RWPE2 (cell line): ENCODE measurements at regions not wholly inside any gene's neighbourhood (a gene's known extent, or its start where the extent isn't known, plus 50 kb on each side); places are given as distances from the start of the nearest gene placed in this dataset.

ENCODE experiments used
- ATAC-seq: fragments of 200-7000 bp; cut with Tn5 transposase; 3 replicates; pipeline ENCODE4 v1.9.1; 2021; ENCODE audit warnings: low read depth
- DNase-seq: peaks from one replicate; pipeline ENCODE4 v3.0.0-alpha.2; 2020; ENCODE audit warnings: low spot score
- H3K27ac ChIP-seq: fragments of 450-650 bp; 2 replicates; pipeline ENCODE4 v1.5.1; 2017; ENCODE audit warnings: mild to moderate bottlenecking; ENCODE audit not compliant: poor library complexity, severe bottlenecking
- H3K27me3 ChIP-seq: fragments of 250-450 bp; sonication (Bioruptor Pico); 2 replicates; pipeline ENCODE4 v1.5.1; 2021; ENCODE audit warnings: mild to moderate bottlenecking, moderate library complexity; ENCODE audit not compliant: insufficient read depth, poor library complexity, severe bottlenecking
- H3K36me3 ChIP-seq: fragments of 250-450 bp; sonication (Bioruptor Pico); 2 replicates; pipeline ENCODE4 v1.5.1; 2020; ENCODE audit warnings: low read depth, mild to moderate bottlenecking, moderate library complexity
- H3K4me1 ChIP-seq: fragments of 250-450 bp; sonication (Bioruptor Pico); 2 replicates; pipeline ENCODE4 v1.5.1; 2021; ENCODE audit warnings: mild to moderate bottlenecking, moderate library complexity; ENCODE audit not compliant: insufficient read depth, poor library complexity, severe bottlenecking
- H3K4me3 ChIP-seq: fragments of 250-450 bp; sonication (Bioruptor Pico); 2 replicates; pipeline ENCODE4 v1.5.1; 2021; ENCODE audit warnings: mild to moderate bottlenecking, moderate library complexity; ENCODE audit not compliant: severe bottlenecking
- H3K9me3 ChIP-seq: fragments of 250-450 bp; sonication (Bioruptor Pico); 2 replicates; pipeline ENCODE4 v1.5.1; 2021; ENCODE audit warnings: mild to moderate bottlenecking, moderate library complexity; ENCODE audit not compliant: severe bottlenecking
- TF ChIP-seq, protein P1 (sequence below): fragments of 450-650 bp; IDR thresholded peaks from one replicate; pipeline ENCODE4 v1.5.1; 2017; ENCODE audit warnings: mild to moderate bottlenecking, moderate library complexity; ENCODE audit not compliant: poor library complexity, severe bottlenecking

- H3K36me3 ChIP-seq = no peaks in the 10 kb centered on the region
- TF ChIP-seq, protein P1, sequence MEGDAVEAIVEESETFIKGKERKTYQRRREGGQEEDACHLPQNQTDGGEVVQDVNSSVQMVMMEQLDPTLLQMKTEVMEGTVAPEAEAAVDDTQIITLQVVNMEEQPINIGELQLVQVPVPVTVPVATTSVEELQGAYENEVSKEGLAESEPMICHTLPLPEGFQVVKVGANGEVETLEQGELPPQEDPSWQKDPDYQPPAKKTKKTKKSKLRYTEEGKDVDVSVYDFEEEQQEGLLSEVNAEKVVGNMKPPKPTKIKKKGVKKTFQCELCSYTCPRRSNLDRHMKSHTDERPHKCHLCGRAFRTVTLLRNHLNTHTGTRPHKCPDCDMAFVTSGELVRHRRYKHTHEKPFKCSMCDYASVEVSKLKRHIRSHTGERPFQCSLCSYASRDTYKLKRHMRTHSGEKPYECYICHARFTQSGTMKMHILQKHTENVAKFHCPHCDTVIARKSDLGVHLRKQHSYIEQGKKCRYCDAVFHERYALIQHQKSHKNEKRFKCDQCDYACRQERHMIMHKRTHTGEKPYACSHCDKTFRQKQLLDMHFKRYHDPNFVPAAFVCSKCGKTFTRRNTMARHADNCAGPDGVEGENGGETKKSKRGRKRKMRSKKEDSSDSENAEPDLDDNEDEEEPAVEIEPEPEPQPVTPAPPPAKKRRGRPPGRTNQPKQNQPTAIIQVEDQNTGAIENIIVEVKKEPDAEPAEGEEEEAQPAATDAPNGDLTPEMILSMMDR = no peak
- no peaks in the 10 kb centered on the region for H3K27me3 ChIP-seq
- H3K4me3 ChIP-seq = no peak overlapping the region
- DNase-seq = no peak
- no peak overlapping the region for H3K27ac ChIP-seq
- ATAC-seq = no peak
- no peaks in the 10 kb centered on the region for H3K9me3 ChIP-seq
- no peaks in the 10 kb centered on the region for H3K4me1 ChIP-seq
Measured at GRCh38 chr5:93209476-93209875, 371.5 kb downstream of the NR2F1-AS1 start.

- Histone ChIP-seq H3K4me1 (no peaks in the 10 kb centered on the region), H3K9me3 (no peaks in the 10 kb centered on the region), H3K36me3 (no peaks in the 10 kb centered on the region), H3K27ac (no peak overlapping the region), H3K27me3 (no peaks in the 10 kb centered on the region), H3K4me3 (no peak overlapping the region)
- DNase-seq (no peak), ATAC-seq (no peak)
- TF ChIP-seq, protein P1 = no peak
Measured at GRCh38 chr5:93208141-93208751, 372.8 kb downstream of the NR2F1-AS1 start.

GRCh38 chr5:93206203-93206602 is 374.8 kb downstream of the NR2F1-AS1 start:
- no peaks in the 10 kb centered on the region for H3K36me3 ChIP-seq
- ATAC-seq (no peak), DNase-seq (no peak)
- no peaks in the 10 kb centered on the region for H3K27me3 ChIP-seq
- no peaks in the 10 kb centered on the region for H3K4me1 ChIP-seq
- no peaks in the 10 kb centered on the region for H3K9me3 ChIP-seq
- no peak overlapping the region for H3K4me3 ChIP-seq
- H3K27ac ChIP-seq = no peak overlapping the region
- TF ChIP-seq, protein P1 = no peak

DNA sequence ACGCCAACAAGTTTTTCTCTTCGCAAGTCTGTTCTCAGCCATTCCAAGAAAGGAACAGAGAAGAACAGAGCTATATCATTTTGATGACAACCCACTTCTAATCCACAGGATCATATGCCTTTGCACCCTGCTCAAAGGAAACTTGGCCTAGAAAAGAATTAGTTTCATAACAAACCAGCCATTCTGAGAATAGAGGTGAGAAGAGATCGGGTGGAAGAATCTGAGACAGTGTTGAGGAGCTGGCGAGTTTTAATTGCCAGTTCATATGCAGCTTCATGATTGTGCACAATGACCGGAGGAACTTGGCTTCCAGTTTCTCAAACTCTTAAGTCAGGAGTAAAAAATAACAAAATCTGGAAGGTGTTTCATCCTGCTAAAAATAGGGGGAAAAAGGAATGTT is 380.0 kb downstream of the NR2F1-AS1 start:
- H3K36me3 ChIP-seq = no peaks in the 10 kb centered on the region
- no peak overlapping the region for H3K4me3 ChIP-seq
- H3K4me1 ChIP-seq = no peaks in the 10 kb centered on the region
- H3K27ac ChIP-seq = no peak overlapping the region
- ATAC-seq (no peak), DNase-seq (no peak)
- TF ChIP-seq, protein P1 = no peak
- no peaks in the 10 kb centered on the region for H3K27me3 ChIP-seq
- no peaks in the 10 kb centered on the region for H3K9me3 ChIP-seq

DNA sequence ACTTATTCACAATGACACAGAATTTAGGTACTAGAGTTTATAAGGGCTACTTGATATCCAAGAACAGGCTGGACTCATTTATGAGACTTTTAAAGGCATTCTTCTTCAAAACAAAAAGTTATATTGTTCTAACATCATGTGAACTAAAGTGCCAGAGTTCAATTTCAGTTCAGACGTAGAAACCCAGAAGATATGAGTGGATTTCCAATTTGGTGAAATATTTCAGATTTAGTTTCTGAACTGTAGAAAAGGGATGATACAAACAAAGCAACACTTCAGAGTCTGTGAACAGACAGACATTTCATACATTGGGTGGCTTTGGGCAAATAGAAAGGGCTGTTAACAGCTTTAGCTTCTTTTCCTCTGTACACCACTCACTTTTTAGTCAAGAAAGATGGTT is 384.0 kb downstream of the NR2F1-AS1 start:
- no peak for DNase-seq
- no peak for ATAC-seq
- Histone ChIP-seq H3K36me3 (no peaks in the 10 kb centered on the region), H3K27ac (no peak overlapping the region), H3K4me3 (no peak overlapping the region), H3K4me1 (peaks cover 27% of the 10 kb centered on the region), H3K27me3 (no peaks in the 10 kb centered on the region), H3K9me3 (no peaks in the 10 kb centered on the region)
- TF ChIP-seq, protein P1 = no peak
